BLaER1 treated with 17β-estradiol and CSF1 and Interleukin-3, amounts not matched to agents 10 nM and 100 nM (cell line): ENCODE measurements at regions not wholly inside any gene's neighbourhood (a gene's known extent, or its start where the extent isn't known, plus 50 kb on each side); places are given as distances from the start of the nearest gene placed in this dataset.
A peak's percentile ranks its signal among the peaks of the same experiment; 100 is the strongest.

Experiments used
- H3K27ac ChIP-seq, 11 experiments: shearing (Covaris generic); formaldehyde crosslinking; 2 replicates each; pipeline ENCODE4 v1.8.1; 2022
- H3K27me3 ChIP-seq, 11 experiments: shearing (Covaris generic); formaldehyde crosslinking; 2 replicates each; pipeline ENCODE4 v1.8.1; 2022
- H3K36me3 ChIP-seq, 11 experiments: shearing (Covaris generic); formaldehyde crosslinking; 2 replicates each; pipeline ENCODE4 v1.8.1; 2022
- H3K4me1 ChIP-seq, 10 experiments: shearing (Covaris generic); formaldehyde crosslinking; 2 replicates each; pipeline ENCODE4 v1.8.1; 2022
- H3K4me2 ChIP-seq, 11 experiments: shearing (Covaris generic); formaldehyde crosslinking; 2 replicates each; pipeline ENCODE4 v1.8.1; 2022
- H3K4me3 ChIP-seq, 10 experiments: shearing (Covaris generic); formaldehyde crosslinking; 2 replicates each; pipeline ENCODE4 v1.8.1; 2022
- H3K9ac ChIP-seq, 11 experiments: shearing (Covaris generic); formaldehyde crosslinking; 2 replicates each; pipeline ENCODE4 v1.8.1; 2022
- H3K9me3 ChIP-seq, 11 experiments: shearing (Covaris generic); formaldehyde crosslinking; replicated peaks in 1 of 11; 2 replicates each; pipeline ENCODE4 v1.8.1; 2022
- H4K20me1 ChIP-seq, 11 experiments: shearing (Covaris generic); formaldehyde crosslinking; 2 replicates each; pipeline ENCODE4 v1.8.1; 2022
- Cebpa-rat ChIP-seq, 11 experiments: shearing (Covaris generic); IDR thresholded peaks; 2 replicates each; pipeline ENCODE4 v1.8.1; 2022

DNA sequence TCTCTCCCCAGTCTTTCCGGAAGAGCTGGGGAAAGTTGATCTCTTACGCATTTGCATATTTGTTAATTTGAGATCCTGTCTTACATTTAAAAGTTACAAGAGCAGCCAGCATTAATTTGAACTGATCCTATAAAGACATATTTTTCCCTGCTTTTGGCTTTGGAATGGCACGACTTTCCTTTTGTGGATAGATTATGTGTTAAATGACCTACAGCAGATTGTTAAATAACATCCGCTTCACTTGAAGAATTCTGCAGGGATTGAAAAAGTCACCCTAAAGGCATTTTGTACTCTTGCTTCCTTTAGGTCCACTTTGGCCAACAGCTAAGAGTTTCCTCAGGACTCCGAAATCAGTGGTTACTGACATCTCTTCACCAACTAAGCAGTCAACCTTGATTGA is 334.0 kb downstream of the TBC1D4 start:
- Histone ChIP-seq H3K27ac (no peak overlapping the region), H3K4me3 (no peak overlapping the region), H3K36me3 (no peaks in the 10 kb centered on the region), H3K4me2 (no peak overlapping the region), H3K4me1 (peaks cover 0 to 22% (median 0%) of the 10 kb centered on the region in 10 experiments; a peak in 5 of 20 replicates), H3K9ac (no peak overlapping the region), H4K20me1 (no peaks in the 10 kb centered on the region), H3K27me3 (no peaks in the 10 kb centered on the region), H3K9me3 (peaks cover 8 to 17% (median 13%) of the 10 kb centered on the region in 11 experiments; a peak in 20 of 22 replicates)
- TF ChIP-seq Cebpa-rat (IDR thresholded peaks at IDR 0.05), result no peak

DNA sequence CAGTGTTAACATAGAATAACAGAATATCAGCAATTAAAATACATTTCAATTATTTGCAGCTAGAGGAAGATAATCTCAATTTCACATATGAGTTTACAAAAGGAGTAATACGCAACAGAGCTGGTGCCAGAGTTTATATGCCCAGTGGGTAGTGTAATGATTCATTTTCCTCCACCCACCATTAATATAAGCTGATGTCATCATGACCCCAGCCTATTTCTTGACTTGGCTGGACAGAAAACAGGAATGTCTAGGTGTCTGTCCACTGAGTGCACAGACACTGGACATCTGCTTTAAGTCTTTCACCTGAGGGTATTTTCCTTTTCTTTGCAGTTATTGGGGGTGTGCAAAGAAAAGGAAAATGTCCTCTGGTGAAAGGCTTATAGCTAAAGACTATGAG is 335.5 kb downstream of the TBC1D4 start:
- TF ChIP-seq Cebpa-rat (IDR thresholded peaks at IDR 0.05), result no peak
- no peaks in the 10 kb centered on the region for H3K36me3 ChIP-seq
- no peak overlapping the region for H3K4me3 ChIP-seq
- H3K9ac ChIP-seq, result no peak overlapping the region
- H3K27me3 ChIP-seq, result no peaks in the 10 kb centered on the region
- H3K9me3 ChIP-seq, result peaks cover 0 to 6% (median 3%) of the 10 kb centered on the region in 11 experiments; a peak in 15 of 22 replicates
- no peak overlapping the region for H3K4me2 ChIP-seq
- H3K27ac ChIP-seq, result no peak overlapping the region
- peaks cover 0 to 12% (median 0%) of the 10 kb centered on the region in 10 experiments; a peak in 1 of 20 replicates for H3K4me1 ChIP-seq
- no peaks in the 10 kb centered on the region for H4K20me1 ChIP-seq

DNA sequence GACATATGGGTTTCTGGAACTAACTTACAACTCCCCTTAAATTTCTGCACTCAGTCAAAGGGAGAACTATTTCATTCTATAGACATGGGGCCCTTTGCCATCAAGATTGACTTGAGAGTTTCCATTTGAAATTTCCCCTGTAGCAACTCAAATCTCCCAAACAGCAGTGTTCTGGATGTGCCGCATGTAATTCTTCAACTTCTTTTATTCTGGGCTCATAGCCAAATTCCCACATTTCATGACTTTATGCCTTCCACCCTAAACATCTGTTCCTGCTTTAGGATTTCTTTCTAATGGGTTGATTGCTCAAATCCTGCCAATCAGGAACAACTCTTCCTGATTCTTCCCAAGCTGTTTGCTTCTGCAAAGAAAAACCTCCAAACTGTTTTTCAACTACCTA is 336.0 kb downstream of the TBC1D4 start:
- Histone ChIP-seq H3K4me3 (no peak overlapping the region), H3K27ac (no peak overlapping the region), H4K20me1 (no peaks in the 10 kb centered on the region), H3K4me1 (peaks cover 0 to 12% (median 0%) of the 10 kb centered on the region in 10 experiments; a peak in 1 of 20 replicates), H3K4me2 (no peak overlapping the region), H3K27me3 (no peaks in the 10 kb centered on the region), H3K9ac (no peak overlapping the region), H3K36me3 (no peaks in the 10 kb centered on the region), H3K9me3 (peaks cover 0 to under 1% (median 0%) of the 10 kb centered on the region in 11 experiments; a peak in 1 of 22 replicates)
- TF ChIP-seq Cebpa-rat (IDR thresholded peaks at IDR 0.05), result no peak

DNA sequence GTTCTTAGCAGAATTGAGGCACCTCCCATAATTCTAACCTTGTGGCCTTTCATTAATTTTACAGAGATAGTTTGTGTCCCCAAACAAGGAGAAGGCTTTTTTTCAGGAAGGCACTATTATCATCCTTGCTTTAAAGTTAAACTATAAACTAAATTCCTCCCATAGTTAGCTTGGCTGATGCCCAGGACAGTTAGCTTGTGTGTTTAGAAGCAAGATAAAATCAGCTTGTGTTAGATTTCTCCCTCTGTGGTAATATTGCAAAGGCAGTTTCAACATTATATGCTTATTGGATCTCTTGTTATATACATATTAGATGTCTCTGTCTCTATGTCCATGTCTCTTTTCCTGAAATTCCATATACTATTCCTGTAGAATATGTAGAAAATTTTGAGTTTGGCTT is 342.7 kb downstream of the TBC1D4 start:
- Histone ChIP-seq H3K4me3 (no peak overlapping the region), H3K4me1 (peaks cover 0 to 14% (median 0%) of the 10 kb centered on the region in 10 experiments; a peak in 2 of 20 replicates), H4K20me1 (no peaks in the 10 kb centered on the region), H3K27me3 (no peaks in the 10 kb centered on the region), H3K9ac (no peak overlapping the region), H3K27ac (no peak overlapping the region), H3K36me3 (0 out of 22 replicates have a peak, but pooled peaks cover 0 to 3% (median 0%) of the 10 kb centered on the region in 11 experiments), H3K4me2 (no peak overlapping the region), H3K9me3 (peaks cover 18 to 32% (median 24%) of the 10 kb centered on the region in 11 experiments)
- no peak for TF ChIP-seq Cebpa-rat (IDR thresholded peaks at IDR 0.05)

DNA sequence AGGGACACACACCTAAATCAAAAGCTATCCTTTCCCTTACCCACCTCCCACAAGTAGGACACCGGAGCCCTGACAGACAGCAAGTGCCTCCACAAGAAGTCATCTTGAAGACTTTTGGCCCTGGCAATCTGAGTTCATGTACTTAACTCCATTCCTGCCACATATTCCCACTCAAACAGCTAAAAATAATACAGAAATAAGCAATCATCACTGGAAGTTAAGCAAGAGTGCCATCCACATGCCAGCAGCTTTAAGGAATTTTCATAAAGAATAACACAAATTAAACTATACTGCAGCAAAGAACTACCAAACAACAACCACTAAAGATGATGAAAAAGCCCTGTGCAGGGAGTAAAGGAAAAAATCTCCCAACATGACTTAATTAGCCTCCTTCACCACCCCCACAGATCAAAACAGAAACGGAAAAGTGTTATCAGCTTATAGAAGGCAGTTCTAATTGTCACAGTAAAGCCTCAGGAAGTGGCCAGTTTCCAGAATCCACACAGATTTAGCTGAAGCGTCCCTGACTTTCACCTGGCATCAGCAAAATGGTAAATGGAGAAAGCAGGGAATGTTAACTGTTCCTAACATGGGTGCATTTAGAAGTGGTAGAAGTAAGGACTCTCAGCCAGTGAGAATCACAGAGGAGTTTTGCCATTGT is 343.9 kb downstream of the TBC1D4 start:
- no peaks in the 10 kb centered on the region for H4K20me1 ChIP-seq
- H3K27me3 ChIP-seq, result no peaks in the 10 kb centered on the region
- no peak overlapping the region for H3K4me3 ChIP-seq
- no peak overlapping the region for H3K4me2 ChIP-seq
- H3K9me3 ChIP-seq, result peaks cover 18 to 32% (median 24%) of the 10 kb centered on the region in 11 experiments
- no peak overlapping the region for H3K9ac ChIP-seq
- H3K4me1 ChIP-seq, result peaks cover 0 to 14% (median 0%) of the 10 kb centered on the region in 10 experiments; a peak in 2 of 20 replicates
- 0 out of 22 replicates have a peak, but pooled peaks cover 0 to 3% (median 0%) of the 10 kb centered on the region in 11 experiments for H3K36me3 ChIP-seq
- no peak for TF ChIP-seq Cebpa-rat (IDR thresholded peaks at IDR 0.05)
- H3K27ac ChIP-seq, result no peak overlapping the region

DNA sequence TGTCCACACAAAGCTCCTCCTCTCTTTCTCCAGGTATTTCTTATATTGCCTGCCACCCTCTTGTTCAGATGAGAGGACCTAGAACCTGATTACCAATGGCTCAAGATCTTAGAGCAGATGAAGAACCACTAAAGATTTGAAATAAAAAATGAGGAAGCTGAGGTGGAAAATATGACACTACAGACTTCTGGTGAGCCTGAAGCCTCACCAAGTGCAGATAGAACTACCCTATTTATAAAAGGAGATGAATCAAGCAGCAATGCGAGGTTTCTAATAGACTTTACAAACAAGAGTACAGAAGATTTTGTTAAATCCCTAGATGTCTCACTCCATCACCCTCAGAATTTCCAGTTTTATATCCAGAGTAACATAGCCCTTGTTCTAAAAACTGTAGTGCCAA is 345.8 kb downstream of the TBC1D4 start:
- H3K4me2 ChIP-seq, result peak overlapping the region in 2 of 11 experiments; percentile 6 to 20; a peak in 3 of 22 replicates
- no peaks in the 10 kb centered on the region for H3K27me3 ChIP-seq
- peaks cover 18 to 32% (median 24%) of the 10 kb centered on the region in 11 experiments for H3K9me3 ChIP-seq
- no peak overlapping the region for H3K9ac ChIP-seq
- no peaks in the 10 kb centered on the region for H4K20me1 ChIP-seq
- H3K4me1 ChIP-seq, result peaks cover 0 to 14% (median 0%) of the 10 kb centered on the region in 10 experiments; a peak in 2 of 20 replicates
- H3K4me3 ChIP-seq, result no peak overlapping the region
- H3K36me3 ChIP-seq, result 0 out of 22 replicates have a peak, but pooled peaks cover 0 to 3% (median 0%) of the 10 kb centered on the region in 11 experiments
- no peak overlapping the region for H3K27ac ChIP-seq
- TF ChIP-seq Cebpa-rat (IDR thresholded peaks at IDR 0.05), result no peak

DNA sequence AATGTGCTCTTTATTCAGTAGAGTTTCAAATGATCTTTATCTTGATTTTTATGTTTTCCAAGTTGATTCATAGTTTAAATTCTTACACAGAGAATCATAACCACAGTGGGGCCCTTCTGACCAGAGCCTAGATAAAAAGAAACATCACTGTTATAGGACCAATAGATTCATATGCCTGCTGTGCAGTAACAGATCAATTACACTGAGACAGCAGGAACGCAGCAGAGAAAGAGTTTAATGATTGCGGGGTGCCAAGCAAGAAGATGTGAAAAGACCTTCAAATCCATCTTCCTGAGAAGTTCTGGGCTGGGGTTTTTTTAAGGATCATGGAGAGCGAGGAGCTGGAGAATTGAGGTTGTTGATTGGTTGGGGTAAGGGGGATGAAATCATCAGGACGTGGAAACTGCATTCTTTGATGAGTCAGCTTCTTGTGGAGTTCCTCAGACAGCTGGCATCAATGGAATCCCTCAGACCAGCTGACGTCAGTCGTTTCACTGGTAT is 346.6 kb downstream of the TBC1D4 start:
- Histone ChIP-seq H3K4me3 (no peak overlapping the region), H3K36me3 (0 out of 22 replicates have a peak, but pooled peaks cover 0 to 3% (median 0%) of the 10 kb centered on the region in 11 experiments), H3K9me3 (peaks cover 18 to 32% (median 24%) of the 10 kb centered on the region in 11 experiments), H3K4me2 (no peak overlapping the region), H3K27me3 (no peaks in the 10 kb centered on the region), H3K27ac (no peak overlapping the region), H4K20me1 (no peaks in the 10 kb centered on the region), H3K9ac (no peak overlapping the region), H3K4me1 (peaks cover 0 to 14% (median 0%) of the 10 kb centered on the region in 10 experiments; a peak in 2 of 20 replicates)
- TF ChIP-seq Cebpa-rat (IDR thresholded peaks at IDR 0.05), result no peak

DNA sequence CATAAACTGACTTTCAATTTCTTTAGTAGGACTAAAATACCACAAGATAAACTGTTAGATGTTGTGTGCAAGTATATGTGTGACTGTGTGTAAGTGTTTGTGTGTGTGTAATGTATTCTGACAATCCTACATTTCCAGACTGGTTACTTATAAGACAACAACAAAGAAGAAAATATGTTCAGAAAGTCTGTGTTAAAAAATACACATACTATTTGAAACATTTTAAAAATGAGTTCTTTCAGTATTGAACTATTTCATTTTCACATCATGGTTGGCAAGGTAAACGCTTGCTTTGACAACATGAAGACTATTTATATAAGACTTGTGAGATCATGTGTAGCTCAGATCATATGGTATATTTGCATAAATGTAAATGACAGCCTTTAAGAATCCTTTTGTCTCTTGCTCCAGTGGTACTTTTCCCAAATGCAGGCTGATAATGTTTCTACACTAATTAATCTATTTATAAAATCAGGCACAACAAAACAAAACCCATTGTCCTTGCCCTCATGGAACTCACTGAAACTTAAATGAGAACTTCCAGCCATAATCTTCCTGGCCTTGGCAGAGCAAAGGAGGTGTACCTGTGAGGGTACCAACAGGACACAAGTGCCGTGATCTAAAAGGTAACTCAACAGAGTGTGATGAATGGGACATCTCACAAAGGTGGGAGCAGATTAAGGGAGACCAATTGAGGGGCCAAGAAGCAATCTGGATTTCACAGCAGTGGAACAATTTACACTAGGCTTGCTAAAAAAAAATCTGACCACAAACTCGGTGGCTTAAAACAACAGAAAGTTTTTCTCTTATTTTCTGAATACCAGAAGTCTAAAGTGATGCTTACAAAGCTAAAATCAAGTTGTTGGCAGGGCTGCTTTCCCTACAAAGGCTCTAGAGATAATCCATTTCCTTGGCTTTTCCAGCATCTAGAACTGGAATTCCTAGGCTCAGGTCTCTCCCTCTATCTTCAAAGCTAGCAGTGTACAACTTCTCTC is 349.0 kb downstream of the TBC1D4 start:
- Histone ChIP-seq H3K4me1 (peaks cover 0 to 14% (median 0%) of the 10 kb centered on the region in 10 experiments; a peak in 2 of 20 replicates), H3K27me3 (no peaks in the 10 kb centered on the region)
- TF ChIP-seq Cebpa-rat (IDR thresholded peaks at IDR 0.05), result no peak

DNA sequence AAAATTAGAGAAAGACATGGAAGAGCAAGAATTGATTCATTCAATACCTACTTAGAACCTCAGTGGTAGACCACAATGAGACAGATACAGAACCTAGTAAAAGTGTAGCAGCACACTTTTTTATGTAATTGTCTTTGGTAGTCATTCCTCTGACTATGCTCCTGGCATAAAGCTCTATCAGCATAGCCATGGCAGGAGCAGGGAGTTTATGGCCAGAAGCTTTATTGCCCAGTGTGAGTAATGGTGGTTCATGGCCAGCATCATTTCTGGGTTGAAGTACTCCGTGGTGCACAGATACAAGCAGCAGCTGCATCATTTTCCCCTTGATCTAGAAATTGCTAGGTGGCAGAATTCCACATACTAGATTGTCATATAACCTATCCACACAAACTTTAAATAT is 352.6 kb downstream of the TBC1D4 start:
- Histone ChIP-seq H4K20me1 (no peaks in the 10 kb centered on the region), H3K4me3 (no peak overlapping the region), H3K4me1 (no peaks in the 10 kb centered on the region), H3K4me2 (no peak overlapping the region), H3K27me3 (no peaks in the 10 kb centered on the region), H3K27ac (no peak overlapping the region), H3K36me3 (no peaks in the 10 kb centered on the region), H3K9ac (no peak overlapping the region), H3K9me3 (no peaks in the 10 kb centered on the region)
- no peak for TF ChIP-seq Cebpa-rat (IDR thresholded peaks at IDR 0.05)

More for the DNA sequence above, 349.0 kb downstream of the TBC1D4 start:
- Histone ChIP-seq H3K4me3 (no peak overlapping the region), H3K9me3 (peaks cover 1 to 15% (median 8%) of the 10 kb centered on the region in 11 experiments; a peak in 18 of 22 replicates), H3K36me3 (no peaks in the 10 kb centered on the region), H3K27ac (no peak overlapping the region), H3K4me2 (no peak overlapping the region), H4K20me1 (no peaks in the 10 kb centered on the region), H3K9ac (no peak overlapping the region)
